MCF 10A (cell line): ENCODE measurements at regions not wholly inside any gene's neighbourhood (a gene's known extent, or its start where the extent isn't known, plus 50 kb on each side); places are given as distances from the start of the nearest gene placed in this dataset.
"Not testable (repeated sequence)": the region's sequence is repeated elsewhere in the genome, so short reads cannot be mapped to it uniquely, and the experiment has no call there.

Source experiments
- BruUV-seq: library from RNA; stranded (reverse); fragments of 400-500 nt; replicated peaks from 2 replicates; lab custom pipeline; 2021; lab: Mats Ljungman, UMichigan
- CTCF ChIA-PET: fragments of 300-600 bp; sonication (Branson Sonifier 250); formaldehyde crosslinking; extraction: SDS; loops from one replicate; lab custom pipeline; 2021; ENCODE audit warnings: antibody characterized with exemption, inconsistent platforms; lab: Yijun Ruan, JAX
- POLR2A ChIA-PET: fragments of 300-600, 350-650 bp; sonication (Branson Sonifier 250); formaldehyde crosslinking; extraction: SDS; loops from one replicate; lab custom pipeline; 2020; ENCODE audit warnings: antibody characterized with exemption, inconsistent platforms; lab: Yijun Ruan, JAX
- DNase-seq: peaks from one replicate; pipeline ENCODE4 v3.0.0-alpha.2; 2018; ENCODE audit not compliant: unreplicated experiment
- H3K27ac Mint-ChIP-seq: one replicate; pipeline ENCODE4 v1.8.0; 2022; ENCODE audit warnings: mild to moderate bottlenecking, low read depth, mixed read lengths; ENCODE audit not compliant: unreplicated experiment
- H3K27me3 Mint-ChIP-seq: one replicate; pipeline ENCODE4 v1.8.0; 2022; ENCODE audit warnings: mixed read lengths; ENCODE audit not compliant: insufficient read depth, unreplicated experiment
- H3K36me3 Mint-ChIP-seq: one replicate; pipeline ENCODE4 v1.8.0; 2022; ENCODE audit warnings: mild to moderate bottlenecking, moderate library complexity, mixed read lengths; ENCODE audit not compliant: insufficient read depth, unreplicated experiment
- H3K4me1 Mint-ChIP-seq: one replicate; pipeline ENCODE4 v1.8.0; 2022; ENCODE audit warnings: mixed read lengths; ENCODE audit not compliant: insufficient read depth, unreplicated experiment
- H3K4me3 Mint-ChIP-seq: one replicate; pipeline ENCODE4 v1.8.0; 2022; ENCODE audit warnings: mild to moderate bottlenecking, moderate library complexity, mixed read lengths; ENCODE audit not compliant: unreplicated experiment
- H3K9me3 Mint-ChIP-seq: one replicate; pipeline ENCODE4 v1.8.0; 2022; ENCODE audit warnings: mixed read lengths; ENCODE audit not compliant: unreplicated experiment
- intact Hi-C: fragments of 100-400 bp; cut with micrococcal nuclease; formaldehyde crosslinking; loops from 2 replicates; pipeline ENCODE4 v1.14.1; 2022
- TF ChIP-seq, protein P1 (sequence below): fragments of 200-600 bp; IDR thresholded peaks from one replicate; pipeline ENCODE4 v1.8.0; 2022; ENCODE audit warnings: antibody characterized with exemption, mild to moderate bottlenecking; ENCODE audit not compliant: unreplicated experiment

- ChIA-PET CTCF (no interaction called here), POLR2A (no interaction called here)
- no peak overlapping the region for H3K4me3 Mint-ChIP-seq
- H3K36me3 Mint-ChIP-seq = no peaks in the 10 kb centered on the region
- no peak overlapping the region for H3K27ac Mint-ChIP-seq
- peak; percentile 67 for DNase-seq
- intact Hi-C loops = no loop called here
- H3K27me3 Mint-ChIP-seq = no peaks in the 10 kb centered on the region
- BruUV-seq = no TSS peak
- H3K9me3 Mint-ChIP-seq = peaks cover under 1% of the 10 kb centered on the region
- no peaks in the 10 kb centered on the region for H3K4me1 Mint-ChIP-seq
- TF ChIP-seq, protein P1, sequence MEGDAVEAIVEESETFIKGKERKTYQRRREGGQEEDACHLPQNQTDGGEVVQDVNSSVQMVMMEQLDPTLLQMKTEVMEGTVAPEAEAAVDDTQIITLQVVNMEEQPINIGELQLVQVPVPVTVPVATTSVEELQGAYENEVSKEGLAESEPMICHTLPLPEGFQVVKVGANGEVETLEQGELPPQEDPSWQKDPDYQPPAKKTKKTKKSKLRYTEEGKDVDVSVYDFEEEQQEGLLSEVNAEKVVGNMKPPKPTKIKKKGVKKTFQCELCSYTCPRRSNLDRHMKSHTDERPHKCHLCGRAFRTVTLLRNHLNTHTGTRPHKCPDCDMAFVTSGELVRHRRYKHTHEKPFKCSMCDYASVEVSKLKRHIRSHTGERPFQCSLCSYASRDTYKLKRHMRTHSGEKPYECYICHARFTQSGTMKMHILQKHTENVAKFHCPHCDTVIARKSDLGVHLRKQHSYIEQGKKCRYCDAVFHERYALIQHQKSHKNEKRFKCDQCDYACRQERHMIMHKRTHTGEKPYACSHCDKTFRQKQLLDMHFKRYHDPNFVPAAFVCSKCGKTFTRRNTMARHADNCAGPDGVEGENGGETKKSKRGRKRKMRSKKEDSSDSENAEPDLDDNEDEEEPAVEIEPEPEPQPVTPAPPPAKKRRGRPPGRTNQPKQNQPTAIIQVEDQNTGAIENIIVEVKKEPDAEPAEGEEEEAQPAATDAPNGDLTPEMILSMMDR = no peak
Measured at GRCh38 chr4:111070390-111070789, 447.5 kb upstream of the PITX2 start.

GRCh38 chr4:111074523-111075114, 451.7 kb upstream of the PITX2 start:
- CTCF ChIA-PET = interaction anchor here (0.5 kb wide), 1 partner anchor 208 kb away, joined by 3 read pairs; no protein-coding TSS in a partner anchor
- no peaks in the 10 kb centered on the region for H3K27me3 Mint-ChIP-seq
- peaks cover 24% of the 10 kb centered on the region for H3K9me3 Mint-ChIP-seq
- intact Hi-C loops = no loop called here
- no peak for DNase-seq
- H3K36me3 Mint-ChIP-seq = peaks cover 12% of the 10 kb centered on the region
- no peaks in the 10 kb centered on the region for H3K4me1 Mint-ChIP-seq
- H3K27ac Mint-ChIP-seq = no peak overlapping the region
- POLR2A ChIA-PET = no interaction called here
- no TSS peak for BruUV-seq
- no peak overlapping the region for H3K4me3 Mint-ChIP-seq
- TF ChIP-seq, protein P1 = no peak

GRCh38 chr4:111076299-111076698, 453.4 kb upstream of the PITX2 start:
- BruUV-seq = not testable (repeated sequence)

GRCh38 chr4:111108153-111108552, 485.3 kb upstream of the PITX2 start:
- ChIA-PET POLR2A (no interaction called here), CTCF (no interaction called here)
- TF ChIP-seq, protein P1 = no peak
- H3K4me1 Mint-ChIP-seq = no peaks in the 10 kb centered on the region
- H3K27me3 Mint-ChIP-seq = no peaks in the 10 kb centered on the region
- intact Hi-C loops = no loop called here
- H3K27ac Mint-ChIP-seq = no peak overlapping the region
- no peaks in the 10 kb centered on the region for H3K9me3 Mint-ChIP-seq
- no peak overlapping the region for H3K4me3 Mint-ChIP-seq
- no peak for DNase-seq
- no peaks in the 10 kb centered on the region for H3K36me3 Mint-ChIP-seq
- no TSS peak for BruUV-seq

More at GRCh38 chr4:111076299-111076698, 453.4 kb upstream of the PITX2 start:
- Mint-ChIP-seq H3K36me3 (peaks cover 12% of the 10 kb centered on the region), H3K9me3 (peaks cover 24% of the 10 kb centered on the region)
- DNase-seq, H3K27ac Mint-ChIP-seq, POLR2A ChIA-PET, H3K4me3 Mint-ChIP-seq, H3K27me3 Mint-ChIP-seq, CTCF ChIA-PET, intact Hi-C loops, H3K4me1 Mint-ChIP-seq: not testable (repeated sequence)
